Thoracic aorta (tissue), 2 donors: ENCODE measurements at regions not wholly inside any gene's neighbourhood (a gene's known extent, or its start where the extent isn't known, plus 50 kb on each side); places are given as distances from the start of the nearest gene placed in this dataset.
"Not testable (repeated sequence)": the region's sequence is repeated elsewhere in the genome, so short reads cannot be mapped to it uniquely, and the experiment has no call there.

Experiments used
- ATAC-seq: fragments of 150-250 bp; one replicate; pipeline ENCODE4 v1.8.0; 2017; ENCODE audit warnings: low read depth; ENCODE audit not compliant: insufficient number of reproducible peaks, low FRiP score
- DNase-seq: peaks from one replicate; pipeline ENCODE4 v3.0.0-alpha.2; 2020; ENCODE audit warnings: low spot score
- H3K27ac ChIP-seq, 2 donors: fragments of 200-600 bp; sonication (generic); 1 replicate in 1 of 2; 2 replicates in 1 of 2; pipeline ENCODE4 v1.5.1; 2016; ENCODE audit warnings: mild to moderate bottlenecking in 2 of 2, moderate library complexity in 2 of 2
- H3K27me3 ChIP-seq: fragments of 200-600 bp; sonication (generic); replicated peaks from 2 replicates; pipeline ENCODE4 v1.6.0; 2016; ENCODE audit warnings: mild to moderate bottlenecking; ENCODE audit not compliant: insufficient read depth
- H3K36me3 ChIP-seq: fragments of 200-600 bp; sonication (generic); one replicate; pipeline ENCODE4 v1.5.1; 2016
- H3K4me1 ChIP-seq, 2 donors: fragments of 200-600 bp; sonication (generic); 1 replicate in 1 of 2; 2 replicates in 1 of 2; pipeline versions ENCODE4 v1.5.1 to v1.6.0; 2016; ENCODE audit warnings: low read depth in 2 of 2, mild to moderate bottlenecking in 1 of 2; ENCODE audit not compliant: control insufficient read depth in 1 of 2
- H3K4me3 ChIP-seq: fragments of 200-600 bp; sonication (generic); 2 replicates; pipeline ENCODE4 v1.5.1; 2016; ENCODE audit warnings: mild to moderate bottlenecking
- H3K9me3 ChIP-seq: fragments of 200-600 bp; sonication (generic); 2 replicates; pipeline ENCODE4 v1.5.1; 2016
- TF ChIP-seq, protein P1 (sequence below): fragments of 200-600 bp; sonication (generic); IDR thresholded peaks from one replicate; pipeline ENCODE4 v1.5.1; 2019; ENCODE audit warnings: antibody characterized with exemption

DNA sequence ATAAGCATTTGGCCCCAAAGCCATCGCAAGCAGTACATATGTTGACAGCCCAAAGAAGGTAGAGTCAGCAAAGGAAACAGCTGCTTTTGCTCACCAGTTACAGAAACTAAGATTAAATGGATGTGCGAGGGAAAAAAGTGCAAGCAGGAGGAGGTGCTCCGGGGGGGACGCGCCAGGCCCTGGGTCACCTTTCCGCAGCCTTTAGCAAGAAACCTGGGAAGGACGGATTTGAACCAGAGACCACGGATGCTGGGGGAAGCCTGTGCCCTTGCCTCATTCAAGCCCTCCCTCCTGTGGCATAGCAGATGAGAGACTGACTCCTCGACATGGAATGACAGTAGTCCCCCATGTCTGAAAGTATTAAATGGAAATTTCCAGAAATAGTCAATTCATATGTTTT is 405.6 kb upstream of the PRKCQ start:
- H3K27me3 ChIP-seq = no peaks in the 10 kb centered on the region
- ATAC-seq = no peak
- no peak overlapping the region for H3K27ac ChIP-seq
- DNase-seq = no peak
- TF ChIP-seq, protein P1, sequence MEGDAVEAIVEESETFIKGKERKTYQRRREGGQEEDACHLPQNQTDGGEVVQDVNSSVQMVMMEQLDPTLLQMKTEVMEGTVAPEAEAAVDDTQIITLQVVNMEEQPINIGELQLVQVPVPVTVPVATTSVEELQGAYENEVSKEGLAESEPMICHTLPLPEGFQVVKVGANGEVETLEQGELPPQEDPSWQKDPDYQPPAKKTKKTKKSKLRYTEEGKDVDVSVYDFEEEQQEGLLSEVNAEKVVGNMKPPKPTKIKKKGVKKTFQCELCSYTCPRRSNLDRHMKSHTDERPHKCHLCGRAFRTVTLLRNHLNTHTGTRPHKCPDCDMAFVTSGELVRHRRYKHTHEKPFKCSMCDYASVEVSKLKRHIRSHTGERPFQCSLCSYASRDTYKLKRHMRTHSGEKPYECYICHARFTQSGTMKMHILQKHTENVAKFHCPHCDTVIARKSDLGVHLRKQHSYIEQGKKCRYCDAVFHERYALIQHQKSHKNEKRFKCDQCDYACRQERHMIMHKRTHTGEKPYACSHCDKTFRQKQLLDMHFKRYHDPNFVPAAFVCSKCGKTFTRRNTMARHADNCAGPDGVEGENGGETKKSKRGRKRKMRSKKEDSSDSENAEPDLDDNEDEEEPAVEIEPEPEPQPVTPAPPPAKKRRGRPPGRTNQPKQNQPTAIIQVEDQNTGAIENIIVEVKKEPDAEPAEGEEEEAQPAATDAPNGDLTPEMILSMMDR = no peak
- H3K4me3 ChIP-seq = no peak overlapping the region
- no peaks in the 10 kb centered on the region for H3K4me1 ChIP-seq
- no peaks in the 10 kb centered on the region for H3K9me3 ChIP-seq
- H3K36me3 ChIP-seq = no peaks in the 10 kb centered on the region

GRCh38 chr10:6984971-6985370 is 404.9 kb upstream of the PRKCQ start:
- no peaks in the 10 kb centered on the region for H3K36me3 ChIP-seq
- H3K4me1 ChIP-seq = no peaks in the 10 kb centered on the region
- H3K4me3 ChIP-seq = no peak overlapping the region
- no peaks in the 10 kb centered on the region for H3K9me3 ChIP-seq
- no peaks in the 10 kb centered on the region for H3K27me3 ChIP-seq
- TF ChIP-seq, protein P1 = no peak
- no peak for ATAC-seq
- DNase-seq = no peak
- no peak overlapping the region for H3K27ac ChIP-seq

GRCh38 chr10:6984016-6984415 is 403.9 kb upstream of the PRKCQ start:
- not testable (repeated sequence) for ATAC-seq, H3K27ac ChIP-seq, H3K4me3 ChIP-seq, H3K36me3 ChIP-seq, DNase-seq, H3K27me3 ChIP-seq, H3K4me1 ChIP-seq, H3K9me3 ChIP-seq

GRCh38 chr10:6980353-6980752 is 400.3 kb upstream of the PRKCQ start:
- TF ChIP-seq, protein P1 = no peak
- Histone ChIP-seq H3K4me1 (no peaks in the 10 kb centered on the region), H3K27me3 (no peaks in the 10 kb centered on the region), H3K27ac (no peak overlapping the region), H3K9me3 (no peaks in the 10 kb centered on the region), H3K36me3 (no peaks in the 10 kb centered on the region), H3K4me3 (no peak overlapping the region)
- DNase-seq (no peak), ATAC-seq (no peak)

- Histone ChIP-seq H3K9me3 (no peaks in the 10 kb centered on the region), H3K27me3 (no peaks in the 10 kb centered on the region), H3K27ac (no peak overlapping the region), H3K4me3 (no peak overlapping the region), H3K4me1 (no peaks in the 10 kb centered on the region), H3K36me3 (no peaks in the 10 kb centered on the region)
- DNase-seq = no peak
- TF ChIP-seq, protein P1 = no peak
- no peak for ATAC-seq
These were observed 399.3 kb upstream of the PRKCQ start for GRCh38 chr10:6979371-6979770.

- DNase-seq = no peak
- no peak for ATAC-seq
- H3K9me3 ChIP-seq = no peaks in the 10 kb centered on the region
- no peaks in the 10 kb centered on the region for H3K27me3 ChIP-seq
- H3K27ac ChIP-seq = no peak overlapping the region
- no peak overlapping the region for H3K4me3 ChIP-seq
- H3K4me1 ChIP-seq = no peaks in the 10 kb centered on the region
- TF ChIP-seq, protein P1 = no peak
- H3K36me3 ChIP-seq = no peaks in the 10 kb centered on the region
These were observed 398.1 kb upstream of the PRKCQ start for GRCh38 chr10:6978187-6978627.
